KBM-7 (cell line): ENCODE measurements at regions not wholly inside any gene's neighbourhood (a gene's known extent, or its start where the extent isn't known, plus 50 kb on each side); places are given as distances from the start of the nearest gene placed in this dataset.

Experiments used
- DNase-seq: peaks from one replicate; pipeline ENCODE4 v3.0.0-alpha.2; 2015
- in situ Hi-C: fragments of 300-500 bp; cut with MboI; formaldehyde crosslinking; loops from 2 replicates; pipeline ENCODE4 v1.14.3; 2020; ENCODE audit warnings: low sequenced_read_pairs, low pct_unique_long_range_greater_than_20kb, mixed read lengths

- in situ Hi-C loops, result loop anchor here (25.0 kb wide), 1 partner anchor 243 kb away; no protein-coding TSS in a partner anchor
- DNase-seq, result no peak
These were observed 75.6 kb upstream of the SLC44A1 start for GRCh38 chr9:105168870-105169319.

GRCh38 chr9:105171076-105171475 is 73.4 kb upstream of the SLC44A1 start:
- in situ Hi-C loops, result loop anchor here (25.0 kb wide), 1 partner anchor 241 kb away; no protein-coding TSS in a partner anchor
- DNase-seq, result no peak

- in situ Hi-C loops, result loop anchor here (25.0 kb wide), 1 partner anchor 241 kb away; no protein-coding TSS in a partner anchor
- no peak for DNase-seq
These were observed 72.9 kb upstream of the SLC44A1 start for GRCh38 chr9:105171589-105171988.

GRCh38 chr9:105172436-105172835 is 72.0 kb upstream of the SLC44A1 start:
- no peak for DNase-seq
- in situ Hi-C loops, result loop anchor here (25.0 kb wide), 1 partner anchor 240 kb away; no protein-coding TSS in a partner anchor

GRCh38 chr9:105173306-105173705 is 71.1 kb upstream of the SLC44A1 start:
- no peak for DNase-seq
- in situ Hi-C loops, result loop anchor here (25.0 kb wide), 1 partner anchor 239 kb away; no protein-coding TSS in a partner anchor

- in situ Hi-C loops, result loop anchor here (25.0 kb wide), 1 partner anchor 238 kb away; no protein-coding TSS in a partner anchor
- DNase-seq, result no peak
These were observed 70.6 kb upstream of the SLC44A1 start for GRCh38 chr9:105173826-105174225.

GRCh38 chr9:105176194-105176593 is 68.3 kb upstream of the SLC44A1 start:
- in situ Hi-C loops, result no loop called here

GRCh38 chr9:105178076-105178475 is 66.4 kb upstream of the SLC44A1 start:
- in situ Hi-C loops, result no loop called here
- DNase-seq, result no peak

More at GRCh38 chr9:105176194-105176593, 68.3 kb upstream of the SLC44A1 start:
- DNase-seq, result no peak

GRCh38 chr9:105187781-105188180 is 56.7 kb upstream of the SLC44A1 start:
- DNase-seq, result no peak
- in situ Hi-C loops, result no loop called here

GRCh38 chr9:105188746-105189145 is 55.7 kb upstream of the SLC44A1 start:
- in situ Hi-C loops, result no loop called here
- no peak for DNase-seq

- DNase-seq, result peak; percentile 57
- in situ Hi-C loops, result no loop called here
These were observed 52.8 kb upstream of the SLC44A1 start for GRCh38 chr9:105191508-105192121.

GRCh38 chr9:105193560-105193959 is 50.9 kb upstream of the SLC44A1 start:
- in situ Hi-C loops, result no loop called here
- peak; percentile 27 for DNase-seq

- in situ Hi-C loops, result no loop called here
These were observed 50.2 kb upstream of the SLC44A1 start for GRCh38 chr9:105194234-105194633.

More at GRCh38 chr9:105194234-105194633, 50.2 kb upstream of the SLC44A1 start:
- peak; percentile 42 for DNase-seq
